Activated gamma-delta T cell treated with Interleukin-2 at 50 U/mL for 16 hours (primary cell): ENCODE measurements at regions not wholly inside any gene's neighbourhood (a gene's known extent, or its start where the extent isn't known, plus 50 kb on each side); places are given as distances from the start of the nearest gene placed in this dataset.

ENCODE experiments used
- DNase-seq: peaks from one replicate; pipeline ENCODE4 v3.0.0-alpha.2; 2020

GRCh38 chr1:84759756-84760155 lies 69.5 kb upstream of the SSX2IP start:
- DNase-seq, result no peak

GRCh38 chr1:84758968-84759491 lies 68.8 kb upstream of the SSX2IP start:
- no peak for DNase-seq

GRCh38 chr1:84758476-84758875 lies 68.2 kb upstream of the SSX2IP start:
- DNase-seq, result no peak

- no peak for DNase-seq
Measured at GRCh38 chr1:84757301-84757700, 67.0 kb upstream of the SSX2IP start.

GRCh38 chr1:84756455-84757082 lies 66.3 kb upstream of the SSX2IP start:
- DNase-seq, result no peak

GRCh38 chr1:84756001-84756400 lies 65.7 kb upstream of the SSX2IP start:
- DNase-seq, result no peak

- DNase-seq, result no peak
Measured at GRCh38 chr1:84755216-84755615, 65.0 kb upstream of the SSX2IP start.

GRCh38 chr1:84754386-84754703 lies 64.1 kb upstream of the SSX2IP start:
- no peak for DNase-seq

GRCh38 chr1:84753516-84754385 lies 63.5 kb upstream of the SSX2IP start:
- DNase-seq, result peak; percentile 77

- DNase-seq, result no peak
Measured at GRCh38 chr1:84750110-84750730, 60.0 kb upstream of the SSX2IP start.

GRCh38 chr1:84749427-84749826 lies 59.2 kb upstream of the SSX2IP start:
- no peak for DNase-seq

GRCh38 chr1:84748364-84748763 lies 58.1 kb upstream of the SSX2IP start:
- DNase-seq, result no peak

- DNase-seq, result no peak
Measured at GRCh38 chr1:84745857-84746256, 55.6 kb upstream of the SSX2IP start.

GRCh38 chr1:84743896-84744295 lies 53.6 kb upstream of the SSX2IP start:
- DNase-seq, result no peak

GRCh38 chr1:84742653-84743052 lies 52.4 kb upstream of the SSX2IP start:
- DNase-seq, result no peak

GRCh38 chr1:84740050-84740714 lies 49.9 kb upstream of the SSX2IP start:
- DNase-seq, result no peak
